Endothelial cell of umbilical vein (primary cell): ENCODE measurements at regions not wholly inside any gene's neighbourhood (a gene's known extent, or its start where the extent isn't known, plus 50 kb on each side); places are given as distances from the start of the nearest gene placed in this dataset.

Experiments used
- BruUV-seq: library from RNA; stranded (reverse); fragments of 400-500 nt; replicated peaks from 2 replicates; lab custom pipeline; 2021; lab: Mats Ljungman, UMichigan
- CTCF ChIA-PET: fragments of 300-600, 350-600 bp; sonication (Branson Sonifier 250); formaldehyde crosslinking; loops from one replicate; lab custom pipeline; 2021; ENCODE audit warnings: antibody characterized with exemption, inconsistent platforms; lab: Charles Lee
- POLR2A ChIA-PET: fragments of 300-600, 350-600 bp; sonication (Branson Sonifier 250); formaldehyde crosslinking; loops from one replicate; lab custom pipeline; 2021; ENCODE audit warnings: antibody characterized with exemption, inconsistent platforms; lab: Charles Lee
- DNase-seq: peaks from one replicate; pipeline ENCODE4 v3.0.0-alpha.2; 2011; ENCODE audit warnings: low read depth, low spot score
- FAIRE-seq: peaks from 2 replicates; lab custom pipeline; 2011; peaks lifted over from hg19 to GRCh38; lab: Jason Lieb, UNC
- H2AFZ ChIP-seq: 2 replicates; pipeline ENCODE4 v1.6.0; 2012; ENCODE audit warnings: low read depth, low read length, control low read depth, inconsistent platforms
- H3K27ac ChIP-seq: 2 replicates; pipeline ENCODE4 v1.5.1; 2011; ENCODE audit warnings: low read depth, mild to moderate bottlenecking, control low read depth, low read length, moderate library complexity; ENCODE audit not compliant: insufficient read depth
- H3K27me3 ChIP-seq, 2 experiments: 2 replicates each; pipeline versions ENCODE4 v1.6.0 to v1.6.1; 2011; ENCODE audit warnings: low read length in 2 of 2, mixed read lengths in 1 of 2; ENCODE audit not compliant: control insufficient read depth in 2 of 2, insufficient read depth in 2 of 2
- H3K36me3 ChIP-seq, 2 experiments: 2 replicates in 1 of 2; 3 replicates in 1 of 2; pipeline ENCODE4 v1.5.1; 2011; ENCODE audit warnings: low read length in 2 of 2, mild to moderate bottlenecking in 1 of 2, moderate library complexity in 1 of 2; ENCODE audit not compliant: control insufficient read depth in 2 of 2, insufficient read depth in 2 of 2; ENCODE audit errors: extremely low read depth in 1 of 2
- H3K4me1 ChIP-seq: 3 replicates; pipeline ENCODE4 v1.5.1; 2011; ENCODE audit warnings: mild to moderate bottlenecking, low read length; ENCODE audit not compliant: control insufficient read depth, insufficient read depth; ENCODE audit errors: extremely low read depth
- H3K4me2 ChIP-seq: 2 replicates; pipeline ENCODE4 v1.6.1; 2011; ENCODE audit warnings: low read length, control low read depth, mixed read lengths; ENCODE audit not compliant: insufficient read depth
- H3K4me3 ChIP-seq, 3 experiments: fragments of 200-600 bp in 1 of 3; sonication (generic), shearing (Covaris generic) in 1 of 3; replicated peaks in 1 of 3; 2 replicates each; pipeline ENCODE4 v1.5.1; 2011 to 2016; ENCODE audit warnings: control low read depth in 3 of 3, low read length in 3 of 3, mild to moderate bottlenecking in 2 of 3, inconsistent platforms in 1 of 3, low read depth in 1 of 3, moderate library complexity in 1 of 3; ENCODE audit not compliant: insufficient read depth in 1 of 3
- H3K79me2 ChIP-seq: 2 replicates; pipeline ENCODE4 v1.6.0; 2012; ENCODE audit warnings: low read length, inconsistent platforms; ENCODE audit not compliant: control insufficient read depth, insufficient read depth
- H3K9ac ChIP-seq: replicated peaks from 2 replicates; pipeline ENCODE3; 2011; ENCODE audit warnings: low read length, control low read depth; ENCODE audit not compliant: insufficient read depth; ENCODE audit errors: extremely low read depth
- H3K9me1 ChIP-seq: replicated peaks from 3 replicates; pipeline ENCODE4 v1.6.0; 2011; ENCODE audit warnings: mild to moderate bottlenecking, low read length; ENCODE audit not compliant: control insufficient read depth, insufficient read depth; ENCODE audit errors: extremely low read depth
- H3K9me3 ChIP-seq: replicated peaks from 2 replicates; pipeline ENCODE4 v1.5.1; 2012; ENCODE audit warnings: low read length, inconsistent platforms; ENCODE audit not compliant: control insufficient read depth, insufficient read depth
- H4K20me1 ChIP-seq: replicated peaks from 2 replicates; pipeline ENCODE3; 2011; ENCODE audit warnings: mild to moderate bottlenecking, low read length; ENCODE audit not compliant: control insufficient read depth, insufficient read depth; ENCODE audit errors: extremely low read depth
- FOS ChIP-seq: IDR thresholded peaks from 2 replicates; pipeline ENCODE4 v1.6.1; 2011; ENCODE audit warnings: mild to moderate bottlenecking, low read length, moderate library complexity, borderline replicate concordance; ENCODE audit not compliant: insufficient read depth
- JUN ChIP-seq: IDR thresholded peaks from 2 replicates; pipeline ENCODE4 v1.6.1; 2011; ENCODE audit warnings: borderline replicate concordance, low read depth; ENCODE audit not compliant: insufficient read length, insufficient read depth
- POLR2AphosphoS5 ChIP-seq: IDR thresholded peaks from 2 replicates; pipeline ENCODE4 v1.6.1; 2012; ENCODE audit warnings: low read depth, mild to moderate bottlenecking, control low read depth, low read length, moderate library complexity; ENCODE audit not compliant: insufficient read depth
- dilution Hi-C: fragments of 300-500 bp; cut with MboI; formaldehyde crosslinking; loops from one replicate; pipeline ENCODE4 v1.15.0; 2019; ENCODE audit warnings: low sequenced_read_pairs; ENCODE audit not compliant: extremely low pct_ligation_motif_present
- intact Hi-C: fragments of 100-400 bp; cut with micrococcal nuclease; formaldehyde crosslinking; loops from one replicate; pipeline ENCODE4 v1.10.0; 2022
- TF ChIP-seq, protein P1 (sequence below), 2 donors: IDR thresholded peaks; 1 replicate in 1 of 2; 2 replicates in 1 of 2; pipeline ENCODE4 v1.5.1; 2011; ENCODE audit warnings: low read length in 2 of 2, mild to moderate bottlenecking in 2 of 2, moderate library complexity in 2 of 2, control low read depth in 1 of 2, inconsistent platforms in 1 of 2, low read depth in 1 of 2; ENCODE audit not compliant: insufficient read depth in 1 of 2; ENCODE audit errors: extremely low read depth in 1 of 2
- TF ChIP-seq, protein P2 (sequence below): IDR thresholded peaks from 2 replicates; pipeline ENCODE4 v1.6.1; 2011; ENCODE audit not compliant: insufficient read depth, insufficient read length

DNA sequence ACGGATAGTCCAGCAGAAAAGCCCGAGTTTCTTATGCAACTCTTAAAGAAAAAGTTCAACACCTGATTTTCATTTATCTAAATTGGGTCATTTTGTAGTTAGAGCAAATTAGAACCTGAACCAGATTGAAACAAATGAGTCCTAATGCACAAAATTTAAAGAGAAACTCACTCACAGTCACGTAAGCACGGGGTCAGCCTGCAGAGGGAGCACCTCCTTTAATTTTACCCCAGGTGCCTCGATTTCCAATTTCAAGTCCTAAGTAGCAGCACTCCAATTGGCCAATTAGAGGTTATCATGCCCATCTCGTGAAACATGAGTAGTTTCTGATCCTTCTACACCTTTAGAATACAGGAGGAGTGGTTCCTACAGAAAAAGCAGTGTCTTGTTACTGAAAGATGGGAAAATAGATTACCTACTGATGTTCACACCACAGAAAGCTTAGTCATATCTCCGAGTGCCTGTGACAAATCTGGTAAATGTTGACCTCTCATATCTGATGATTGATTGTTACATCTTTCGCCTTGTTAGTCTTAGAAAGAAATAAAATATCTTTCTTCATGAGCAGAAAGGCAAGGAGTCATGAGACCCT lies 1929.8 kb upstream of the LRRTM1 start:
- intact Hi-C loops, result no loop called here
- no peaks in the 10 kb centered on the region for H3K79me2 ChIP-seq

DNA sequence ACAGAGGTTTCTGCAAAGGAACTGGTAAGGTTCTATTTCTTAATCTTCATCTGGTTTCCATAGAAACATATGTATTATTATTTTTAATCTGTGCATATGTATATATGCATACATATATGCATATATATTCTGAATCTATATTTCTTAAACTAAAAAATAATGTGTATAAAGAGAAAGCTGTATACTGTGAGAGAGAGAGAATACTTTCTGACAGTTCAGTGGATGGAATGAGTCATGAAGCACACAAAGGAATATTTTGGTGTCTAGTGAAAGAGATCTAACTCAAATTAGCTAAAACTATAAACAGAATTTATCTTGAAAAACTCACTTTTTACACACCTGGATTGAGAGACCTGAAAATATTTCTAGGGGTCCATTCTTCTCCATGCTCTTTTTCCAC lies 1929.3 kb upstream of the LRRTM1 start:
- no peaks in the 10 kb centered on the region for H3K9me1 ChIP-seq
- no TSS peak for BruUV-seq
- POLR2A ChIA-PET, result no interaction called here
- H3K4me2 ChIP-seq, result no peak overlapping the region
- TF ChIP-seq FOS (no peak), JUN (no peak), POLR2AphosphoS5 (no peak)
- H3K36me3 ChIP-seq, result no peaks in the 10 kb centered on the region
- intact Hi-C loops (no loop called here), dilution Hi-C loops (no loop called here)
- no peak for DNase-seq
- H3K27me3 ChIP-seq, result no peaks in the 10 kb centered on the region
- no peak overlapping the region for H3K4me3 ChIP-seq
- H3K79me2 ChIP-seq, result no peaks in the 10 kb centered on the region
- H3K9ac ChIP-seq, result no peak overlapping the region
- no peak for FAIRE-seq
- no peak overlapping the region for H3K27ac ChIP-seq
- no peaks in the 10 kb centered on the region for H3K9me3 ChIP-seq
- no peaks in the 10 kb centered on the region for H3K4me1 ChIP-seq
- H2AFZ ChIP-seq, result no peak overlapping the region
- CTCF ChIA-PET, result no interaction called here
- no peaks in the 10 kb centered on the region for H4K20me1 ChIP-seq

More for the DNA sequence above, 1929.8 kb upstream of the LRRTM1 start:
- no peaks in the 10 kb centered on the region for H3K9me3 ChIP-seq
- no peaks in the 10 kb centered on the region for H3K9me1 ChIP-seq
- FAIRE-seq, result no peak
- BruUV-seq, result no TSS peak
- H3K36me3 ChIP-seq, result no peaks in the 10 kb centered on the region
- no peaks in the 10 kb centered on the region for H4K20me1 ChIP-seq
- DNase-seq, result no peak
- TF ChIP-seq, protein P1, sequence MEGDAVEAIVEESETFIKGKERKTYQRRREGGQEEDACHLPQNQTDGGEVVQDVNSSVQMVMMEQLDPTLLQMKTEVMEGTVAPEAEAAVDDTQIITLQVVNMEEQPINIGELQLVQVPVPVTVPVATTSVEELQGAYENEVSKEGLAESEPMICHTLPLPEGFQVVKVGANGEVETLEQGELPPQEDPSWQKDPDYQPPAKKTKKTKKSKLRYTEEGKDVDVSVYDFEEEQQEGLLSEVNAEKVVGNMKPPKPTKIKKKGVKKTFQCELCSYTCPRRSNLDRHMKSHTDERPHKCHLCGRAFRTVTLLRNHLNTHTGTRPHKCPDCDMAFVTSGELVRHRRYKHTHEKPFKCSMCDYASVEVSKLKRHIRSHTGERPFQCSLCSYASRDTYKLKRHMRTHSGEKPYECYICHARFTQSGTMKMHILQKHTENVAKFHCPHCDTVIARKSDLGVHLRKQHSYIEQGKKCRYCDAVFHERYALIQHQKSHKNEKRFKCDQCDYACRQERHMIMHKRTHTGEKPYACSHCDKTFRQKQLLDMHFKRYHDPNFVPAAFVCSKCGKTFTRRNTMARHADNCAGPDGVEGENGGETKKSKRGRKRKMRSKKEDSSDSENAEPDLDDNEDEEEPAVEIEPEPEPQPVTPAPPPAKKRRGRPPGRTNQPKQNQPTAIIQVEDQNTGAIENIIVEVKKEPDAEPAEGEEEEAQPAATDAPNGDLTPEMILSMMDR (IDR thresholded peaks at IDR 0.05; ENCODE audit: extremely low read depth in 1 of 2, insufficient read depth in 1 of 2, low read depth in 1 of 2, low read length in 2 of 2), result no peak
- no peak for TF ChIP-seq POLR2AphosphoS5
- TF ChIP-seq, protein P2, sequence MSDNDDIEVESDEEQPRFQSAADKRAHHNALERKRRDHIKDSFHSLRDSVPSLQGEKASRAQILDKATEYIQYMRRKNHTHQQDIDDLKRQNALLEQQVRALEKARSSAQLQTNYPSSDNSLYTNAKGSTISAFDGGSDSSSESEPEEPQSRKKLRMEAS, result no peak
- no peak for TF ChIP-seq JUN
- no peak for TF ChIP-seq FOS
- no peaks in the 10 kb centered on the region for H3K4me1 ChIP-seq
- H3K4me2 ChIP-seq, result no peak overlapping the region
- ChIA-PET POLR2A (no interaction called here), CTCF (no interaction called here)
- no peak overlapping the region for H3K27ac ChIP-seq
- no peaks in the 10 kb centered on the region for H3K27me3 ChIP-seq
- H2AFZ ChIP-seq, result no peak overlapping the region
- no peak overlapping the region for H3K4me3 ChIP-seq
- H3K9ac ChIP-seq, result no peak overlapping the region
- dilution Hi-C loops, result no loop called here
